ENCODE measurements at regions not wholly inside any gene's neighbourhood (a gene's known extent, or its start where the extent isn't known, plus 50 kb on each side); places are given as distances from the start of the nearest gene placed in this dataset.

- Histone ChIP-seq H3K4me1 (no peaks in the 10 kb centered on the region), H3K36me3 (no peaks in the 10 kb centered on the region), H3K4me3 (no peak overlapping the region), H3K27me3 (no peaks in the 10 kb centered on the region), H3K9me3 (no peaks in the 10 kb centered on the region), H3K27ac (no peak overlapping the region)
- intact Hi-C loops (cut with DNase I) = no loop called here
- no peak for DNase-seq
- TF ChIP-seq, protein P1, sequence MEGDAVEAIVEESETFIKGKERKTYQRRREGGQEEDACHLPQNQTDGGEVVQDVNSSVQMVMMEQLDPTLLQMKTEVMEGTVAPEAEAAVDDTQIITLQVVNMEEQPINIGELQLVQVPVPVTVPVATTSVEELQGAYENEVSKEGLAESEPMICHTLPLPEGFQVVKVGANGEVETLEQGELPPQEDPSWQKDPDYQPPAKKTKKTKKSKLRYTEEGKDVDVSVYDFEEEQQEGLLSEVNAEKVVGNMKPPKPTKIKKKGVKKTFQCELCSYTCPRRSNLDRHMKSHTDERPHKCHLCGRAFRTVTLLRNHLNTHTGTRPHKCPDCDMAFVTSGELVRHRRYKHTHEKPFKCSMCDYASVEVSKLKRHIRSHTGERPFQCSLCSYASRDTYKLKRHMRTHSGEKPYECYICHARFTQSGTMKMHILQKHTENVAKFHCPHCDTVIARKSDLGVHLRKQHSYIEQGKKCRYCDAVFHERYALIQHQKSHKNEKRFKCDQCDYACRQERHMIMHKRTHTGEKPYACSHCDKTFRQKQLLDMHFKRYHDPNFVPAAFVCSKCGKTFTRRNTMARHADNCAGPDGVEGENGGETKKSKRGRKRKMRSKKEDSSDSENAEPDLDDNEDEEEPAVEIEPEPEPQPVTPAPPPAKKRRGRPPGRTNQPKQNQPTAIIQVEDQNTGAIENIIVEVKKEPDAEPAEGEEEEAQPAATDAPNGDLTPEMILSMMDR (IDR thresholded peaks at IDR 0.05) = no peak
- TF ChIP-seq POLR2A (IDR thresholded peaks at IDR 0.05) = no peak
- 95% methylated on average over 3 of the region's 3 CpGs for WGBS (ENCODE audit: insufficient coverage, low coverage, low lambda C conversion rate, missing lambda C conversion rate)
- no peak for ATAC-seq
Measured at GRCh38 chr2:128633501-128633900, 314.8 kb upstream of the HS6ST1 start.

DNA sequence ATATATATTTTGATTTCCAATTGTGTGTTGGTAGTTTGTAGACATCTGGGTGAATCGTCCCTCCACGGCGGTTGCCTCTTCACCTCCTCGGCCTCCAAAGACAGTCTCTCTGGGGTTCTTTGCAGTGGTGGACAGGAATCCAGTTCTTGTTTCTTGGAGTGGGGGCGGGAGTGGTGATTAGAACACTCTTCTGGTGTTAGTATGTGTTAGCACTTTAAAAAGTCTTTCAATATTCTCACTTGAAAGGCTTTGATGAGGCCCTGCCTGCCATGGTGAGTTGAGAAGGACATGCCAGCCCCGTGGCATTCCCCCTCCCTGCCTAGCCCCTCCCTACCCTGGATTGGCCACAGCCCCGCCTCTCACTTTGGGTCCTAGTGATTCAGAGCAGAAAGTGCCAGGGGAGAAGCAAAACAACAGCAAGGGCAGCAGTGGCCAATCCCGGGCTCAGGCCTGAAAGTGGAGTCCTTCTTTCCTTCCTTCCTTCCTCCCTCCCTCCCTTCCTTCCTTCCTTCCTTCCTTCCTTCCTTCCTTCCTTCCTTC is 316.8 kb upstream of the HS6ST1 start:
- H3K27ac ChIP-seq = no peak overlapping the region
- peak; percentile 2 to 33 (median 28) for DNase-seq
- no peaks in the 10 kb centered on the region for H3K9me3 ChIP-seq
- H3K4me1 ChIP-seq = no peaks in the 10 kb centered on the region
- no peak overlapping the region for H3K4me3 ChIP-seq
- H3K27me3 ChIP-seq = no peaks in the 10 kb centered on the region
- intact Hi-C loops (cut with DNase I) = no loop called here
- TF ChIP-seq POLR2A (IDR thresholded peaks at IDR 0.05) = no peak
- TF ChIP-seq, protein P1 (IDR thresholded peaks at IDR 0.05) = no peak
- no peak for ATAC-seq
- 68% methylated on average over 8 of the region's 8 CpGs for WGBS (ENCODE audit: insufficient coverage, low coverage, low lambda C conversion rate, missing lambda C conversion rate)
- no peaks in the 10 kb centered on the region for H3K36me3 ChIP-seq

- 69% methylated on average over 3 of the region's 5 CpGs for WGBS (ENCODE audit: insufficient coverage, low coverage, low lambda C conversion rate, missing lambda C conversion rate)
- no peak overlapping the region for H3K4me3 ChIP-seq
- no peaks in the 10 kb centered on the region for H3K9me3 ChIP-seq
- peak in 2 of 3 donors; percentile 22 to 31 for DNase-seq
- H3K27ac ChIP-seq = no peak overlapping the region
- intact Hi-C loops (cut with DNase I) = no loop called here
- H3K4me1 ChIP-seq = no peaks in the 10 kb centered on the region
- ATAC-seq = no peak
- H3K27me3 ChIP-seq = no peaks in the 10 kb centered on the region
- TF ChIP-seq, protein P1 (IDR thresholded peaks at IDR 0.05) = no peak
- TF ChIP-seq POLR2A (IDR thresholded peaks at IDR 0.05) = no peak
- no peaks in the 10 kb centered on the region for H3K36me3 ChIP-seq
Measured at GRCh38 chr2:128636802-128637147, 318.1 kb upstream of the HS6ST1 start.

DNA sequence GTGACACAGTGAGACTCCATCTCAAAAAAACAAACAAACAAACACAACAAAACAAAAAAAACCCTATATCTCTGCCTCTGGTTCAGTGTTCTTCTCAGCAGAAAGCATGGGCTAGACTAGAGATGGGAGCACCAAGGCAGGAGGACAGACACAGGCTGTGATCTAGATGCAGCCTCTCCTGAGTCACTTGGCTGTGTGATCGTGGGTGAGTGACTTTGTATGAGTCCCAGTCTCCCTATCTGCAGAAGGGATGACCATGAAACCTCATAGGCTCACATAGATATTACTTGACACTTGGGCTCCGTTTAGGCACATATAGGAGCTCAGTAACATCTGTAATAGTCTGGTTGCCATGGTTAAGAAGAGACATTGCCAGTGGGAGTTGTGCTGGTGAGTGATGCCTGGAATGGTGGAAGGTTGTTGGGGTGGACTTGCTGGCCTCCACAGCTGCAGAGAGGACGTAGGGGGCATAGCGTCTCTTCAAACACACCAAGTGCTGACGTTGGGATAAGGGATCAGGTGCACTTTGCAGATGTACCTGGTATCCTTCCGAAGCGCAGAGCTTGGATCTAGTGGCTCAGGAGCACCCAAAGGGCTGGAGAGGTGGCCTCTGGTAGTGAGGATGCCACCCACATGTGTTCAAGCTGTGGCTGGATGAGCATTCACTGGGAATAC is 318.9 kb upstream of the HS6ST1 start:
- TF ChIP-seq, protein P1 (IDR thresholded peaks at IDR 0.05) = no peak
- TF ChIP-seq POLR2A (IDR thresholded peaks at IDR 0.05) = no peak
- ATAC-seq = no peak
- no peaks in the 10 kb centered on the region for H3K27me3 ChIP-seq
- intact Hi-C loops (cut with DNase I) = no loop called here
- H3K27ac ChIP-seq = no peak overlapping the region
- no peak overlapping the region for H3K4me3 ChIP-seq
- H3K36me3 ChIP-seq = no peaks in the 10 kb centered on the region
- no peaks in the 10 kb centered on the region for H3K9me3 ChIP-seq
- H3K4me1 ChIP-seq = no peaks in the 10 kb centered on the region
- peak in 2 of 3 donors; percentile 14 to 17 for DNase-seq
- 71% methylated on average over 1 of the region's 7 CpGs for WGBS (ENCODE audit: insufficient coverage, low coverage, low lambda C conversion rate, missing lambda C conversion rate)

Measured in right lobe of liver (tissue), 6 donors.